Kidney capillary endothelial cell (primary cell): ENCODE measurements at regions not wholly inside any gene's neighbourhood (a gene's known extent, or its start where the extent isn't known, plus 50 kb on each side); places are given as distances from the start of the nearest gene placed in this dataset.
"Not testable (repeated sequence)": the region's sequence is repeated elsewhere in the genome, so short reads cannot be mapped to it uniquely, and the experiment has no call there.

Experiments used
- DNase-seq: peaks from one replicate; pipeline ENCODE4 v3.0.0-alpha.2; 2018; ENCODE audit warnings: low spot score

DNA sequence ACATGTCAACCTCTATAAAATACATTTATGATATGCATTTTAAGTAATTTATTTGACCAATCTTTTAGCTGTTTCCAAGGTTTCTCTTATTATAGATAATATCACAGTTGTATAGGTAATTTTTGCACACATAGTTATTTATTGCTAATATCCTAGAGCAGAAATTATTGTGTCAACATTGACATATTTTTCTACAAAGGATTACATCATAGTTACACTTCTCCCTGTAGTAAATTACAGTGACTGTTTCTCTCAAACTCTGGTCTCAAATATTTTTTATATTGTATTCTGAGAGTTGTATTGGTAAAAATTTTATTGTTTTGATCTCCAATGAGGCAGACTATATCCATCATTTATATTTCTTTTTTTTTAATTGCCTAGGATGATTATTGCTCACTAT is 714.4 kb upstream of the CDH6 start:
- DNase-seq = no peak

DNA sequence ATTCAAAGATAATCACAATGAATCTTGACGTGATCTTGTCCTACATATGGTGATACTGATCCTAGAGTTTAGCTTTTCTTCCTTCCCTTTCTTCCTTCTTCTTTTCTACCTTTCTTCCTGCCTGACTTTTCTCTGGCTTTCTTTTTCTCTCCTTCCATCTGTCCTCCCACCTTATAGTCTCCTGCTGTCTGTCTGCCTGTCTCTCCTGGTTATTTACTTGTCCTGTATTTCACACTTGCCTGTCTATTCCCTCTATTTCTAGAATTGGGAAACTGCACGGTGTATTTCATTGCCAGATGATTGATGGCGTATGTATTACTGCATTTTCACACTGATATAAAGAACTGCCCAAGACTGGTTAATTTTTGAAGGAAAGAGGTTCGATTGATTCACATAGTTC is 718.1 kb upstream of the CDH6 start:
- no peak for DNase-seq

GRCh38 chr5:30469691-30470090 is 723.8 kb upstream of the CDH6 start:
- DNase-seq = no peak

GRCh38 chr5:30458681-30459080 is 734.8 kb upstream of the CDH6 start:
- DNase-seq = no peak

- not testable (repeated sequence) for DNase-seq
Measured at GRCh38 chr5:30455484-30455883, 738.0 kb upstream of the CDH6 start.

DNA sequence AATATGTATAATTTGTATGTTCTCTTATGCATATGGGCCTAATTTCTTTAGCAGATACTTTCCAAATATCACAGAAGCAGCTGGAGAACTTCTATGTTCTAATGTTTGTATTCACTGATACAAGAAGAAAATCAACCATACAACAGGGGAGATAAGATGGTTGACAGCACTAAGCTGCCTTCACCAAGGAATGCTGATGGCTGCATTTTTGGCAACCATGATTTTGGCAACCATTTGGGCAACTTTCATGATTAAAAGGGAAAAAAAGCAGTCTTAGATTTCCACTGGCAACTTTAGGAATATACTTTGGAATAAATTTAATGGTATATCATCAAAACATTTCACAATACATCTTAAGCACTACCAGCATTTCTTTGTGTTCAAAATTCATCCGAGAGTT is 740.3 kb upstream of the CDH6 start:
- DNase-seq = no peak

GRCh38 chr5:30450153-30450552 is 743.3 kb upstream of the CDH6 start:
- no peak for DNase-seq

GRCh38 chr5:30447431-30447830 is 746.1 kb upstream of the CDH6 start:
- DNase-seq = no peak

DNA sequence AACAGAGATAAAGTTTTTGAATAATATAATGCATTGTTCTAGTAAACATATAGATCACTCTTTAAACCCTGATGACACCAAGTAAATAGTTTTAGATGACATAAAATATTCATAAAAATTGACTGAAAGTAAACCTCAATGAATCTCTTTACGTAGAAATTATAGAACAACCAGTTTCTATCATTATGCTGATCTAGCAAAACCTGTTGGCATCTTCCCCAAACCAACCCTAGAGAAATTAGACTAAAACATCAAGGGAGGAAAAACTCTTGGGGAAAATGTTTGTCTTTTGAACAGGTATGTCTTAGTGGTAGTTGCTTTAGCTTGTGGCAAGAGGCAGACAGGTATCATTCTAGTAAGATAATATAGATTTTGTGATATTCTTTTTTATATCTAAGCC is 747.0 kb upstream of the CDH6 start:
- DNase-seq = no peak

DNA sequence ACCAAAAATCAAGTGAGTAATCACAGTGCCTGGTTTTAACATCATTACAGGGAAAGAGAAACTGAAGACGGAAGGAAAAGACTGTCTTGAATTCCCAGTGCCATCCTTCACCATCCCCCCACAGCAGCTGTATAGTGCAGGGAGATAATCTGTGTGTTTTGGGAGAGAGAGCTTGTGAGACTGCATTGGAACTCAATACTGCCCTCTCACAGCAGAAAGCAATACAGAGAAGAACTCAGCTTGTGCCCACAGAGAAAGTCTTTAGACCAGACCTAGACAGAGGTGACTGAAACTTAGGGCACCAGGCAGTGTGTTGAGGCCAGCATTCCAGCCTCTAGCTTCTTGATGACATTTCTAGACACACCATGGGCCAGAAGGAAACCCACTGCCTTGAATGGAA is 754.7 kb upstream of the CDH6 start:
- no peak for DNase-seq

DNA sequence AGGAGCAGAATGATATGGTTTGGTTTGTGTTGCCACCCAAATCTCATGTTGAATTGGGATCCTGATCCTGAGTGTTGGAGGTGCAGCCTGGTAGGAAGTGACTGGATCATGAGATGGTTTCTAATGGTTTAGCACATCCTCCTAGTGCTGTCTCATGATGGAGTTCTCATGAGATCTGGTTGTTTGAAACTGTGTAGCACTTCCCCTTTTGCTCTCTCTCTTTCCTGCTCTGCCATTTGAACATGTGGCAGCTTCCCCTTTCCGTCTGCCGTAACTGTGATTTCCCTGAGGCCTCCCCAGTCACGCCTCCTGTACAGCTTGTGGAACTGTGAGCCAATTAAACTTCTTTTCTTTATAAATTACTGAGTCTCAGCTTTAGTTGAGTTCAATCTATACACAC is 756.8 kb upstream of the CDH6 start:
- no peak for DNase-seq

DNA sequence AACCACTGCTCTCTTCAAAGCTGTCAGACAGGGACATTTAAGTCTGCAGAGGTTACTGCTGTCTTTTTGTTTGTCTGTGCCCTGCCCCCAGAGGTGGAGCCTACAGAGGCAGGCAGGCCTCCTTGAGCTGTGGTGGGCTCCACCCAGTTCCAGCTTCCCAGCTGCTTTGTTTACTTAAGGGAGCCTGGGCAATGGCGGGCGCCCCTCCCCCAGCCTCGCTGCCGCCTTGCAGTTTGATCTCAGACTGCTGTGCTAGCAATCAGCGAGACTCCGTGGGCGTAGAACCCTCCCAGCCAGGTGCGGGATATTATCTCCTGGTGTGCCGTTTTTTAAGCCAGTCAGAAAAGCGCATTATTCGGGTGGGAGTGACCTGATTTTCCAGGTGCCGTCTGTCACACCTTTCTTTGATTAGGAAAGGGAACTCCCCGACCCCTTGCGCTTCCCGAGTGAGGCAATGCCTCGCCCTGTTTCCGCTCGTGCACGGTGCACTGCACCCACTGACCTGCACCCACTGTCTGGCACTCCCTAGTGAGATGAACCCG is 764.5 kb upstream of the CDH6 start:
- not testable (repeated sequence) for DNase-seq

DNA sequence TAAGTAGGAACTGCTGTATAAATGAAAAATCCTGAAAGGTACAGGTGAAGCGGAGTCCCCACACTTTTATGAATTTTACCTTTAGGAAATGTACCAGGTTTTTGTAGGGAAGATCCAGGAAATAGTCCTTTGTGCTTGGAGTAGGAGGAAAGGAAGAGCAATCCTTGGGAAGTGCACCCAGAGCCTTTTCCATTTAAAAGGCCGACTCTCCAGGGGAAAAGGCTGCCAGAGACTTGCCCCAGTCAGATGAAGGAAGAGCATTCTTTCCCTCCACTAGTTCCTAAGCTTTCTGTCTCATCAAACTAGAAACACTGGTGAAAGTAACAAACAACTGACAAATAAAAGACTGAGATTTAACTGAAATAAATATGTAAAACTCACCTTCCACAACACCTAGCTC is 779.4 kb upstream of the CDH6 start:
- no peak for DNase-seq

GRCh38 chr5:30413540-30413939 is 779.9 kb upstream of the CDH6 start:
- no peak for DNase-seq

- DNase-seq = no peak
Measured at GRCh38 chr5:30405821-30406220, 787.7 kb upstream of the CDH6 start.

- DNase-seq = peak; percentile 19
Measured at GRCh38 chr5:30401479-30402058, 791.9 kb upstream of the CDH6 start.

- no peak for DNase-seq
Measured at GRCh38 chr5:30398423-30398822, 795.1 kb upstream of the CDH6 start.

DNA sequence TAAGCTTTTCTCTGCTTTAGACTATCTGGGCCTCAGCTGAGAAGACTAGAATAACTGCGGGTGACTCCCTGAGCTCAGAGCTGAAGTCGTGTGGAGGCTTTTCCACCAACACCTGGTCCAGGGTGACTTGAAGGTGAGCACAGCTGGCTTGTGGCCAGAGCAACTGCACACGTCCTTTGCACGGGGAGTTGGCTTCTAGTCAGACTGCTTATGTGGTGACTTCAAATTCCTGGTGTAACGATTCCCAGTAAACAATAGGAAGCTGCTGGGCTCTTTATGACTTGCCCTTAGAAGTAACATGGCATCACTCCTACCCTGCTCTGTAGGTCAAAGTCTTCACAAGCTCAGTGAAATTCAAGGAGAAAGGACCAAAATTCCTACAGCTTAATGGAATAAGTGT is 800.6 kb upstream of the CDH6 start:
- DNase-seq = no peak

- DNase-seq = no peak
Measured at GRCh38 chr5:30390095-30390494, 803.4 kb upstream of the CDH6 start.

GRCh38 chr5:30387974-30388632 is 805.4 kb upstream of the CDH6 start:
- DNase-seq = no peak

GRCh38 chr5:30385754-30386153 is 807.7 kb upstream of the CDH6 start:
- DNase-seq = no peak

GRCh38 chr5:30384171-30384570 is 809.3 kb upstream of the CDH6 start:
- no peak for DNase-seq

GRCh38 chr5:30380228-30380627 is 813.3 kb upstream of the CDH6 start:
- no peak for DNase-seq

GRCh38 chr5:30376848-30377247 is 816.6 kb upstream of the CDH6 start:
- no peak for DNase-seq
